ENCODE measurements at regions not wholly inside any gene's neighbourhood (a gene's known extent, or its start where the extent isn't known, plus 50 kb on each side); places are given as distances from the start of the nearest gene placed in this dataset.

DNA sequence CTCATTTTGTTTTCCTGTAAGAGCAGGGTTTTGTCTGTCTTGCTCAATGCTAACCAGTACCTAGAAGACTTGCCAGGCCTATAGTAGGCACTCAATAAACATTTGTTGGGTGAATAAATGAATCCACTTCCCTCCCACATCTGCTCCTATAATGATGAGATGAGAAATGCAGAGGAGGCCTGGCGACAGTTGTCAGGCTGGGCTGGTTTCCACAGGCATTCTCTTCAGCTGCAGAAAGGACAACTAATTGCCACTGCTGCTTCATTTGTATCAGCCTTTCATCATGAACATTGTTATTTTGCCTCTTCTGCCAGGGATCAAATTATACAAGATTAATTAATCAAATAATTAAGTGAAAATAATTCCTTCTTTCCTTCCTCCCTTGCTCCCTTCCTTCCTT, 82.0 kb upstream of the PTHLH start:
- TF ChIP-seq CTCF (conservative IDR thresholded peaks at IDR 0.05; ENCODE audit: low read length) (no peak), EZH2phosphoT487 (IDR thresholded peaks at IDR 0.05; ENCODE audit: borderline replicate concordance) (no peak)
